HG03039 (cell line): ENCODE measurements at regions not wholly inside any gene's neighbourhood (a gene's known extent, or its start where the extent isn't known, plus 50 kb on each side); places are given as distances from the start of the nearest gene placed in this dataset.

Source experiments
- ATAC-seq: cut with Tn5 transposase; IDR thresholded peaks from one replicate; pipeline ENCODE4 v1.9.1; 2021; ENCODE audit warnings: mild to moderate bottlenecking, moderate library complexity; ENCODE audit not compliant: unreplicated experiment

- ATAC-seq = no peak
Measured at GRCh38 chr2:128903637-128904036, 585.0 kb upstream of the HS6ST1 start.

DNA sequence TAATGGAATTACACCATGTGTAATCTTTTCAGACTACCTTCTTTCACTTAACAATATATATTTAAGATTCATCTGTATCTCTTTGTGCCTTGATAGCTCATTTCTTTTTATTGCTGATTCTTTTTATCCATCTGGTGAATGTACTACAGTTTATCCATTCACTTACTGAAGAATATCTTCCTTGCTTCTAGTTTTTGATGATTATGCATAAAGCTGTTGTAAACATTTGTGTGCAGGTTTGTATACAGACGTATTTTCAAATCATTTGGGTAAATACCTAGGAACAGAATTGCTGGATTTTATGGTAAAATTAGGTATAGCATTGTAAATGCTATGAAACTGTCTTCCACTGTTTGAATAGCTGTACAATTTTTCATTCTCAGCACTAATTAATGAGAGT is 592.6 kb upstream of the HS6ST1 start:
- ATAC-seq = no peak

- no peak for ATAC-seq
Measured at GRCh38 chr2:128914320-128914719, 595.7 kb upstream of the HS6ST1 start.

GRCh38 chr2:128921751-128922150 is 603.1 kb upstream of the HS6ST1 start:
- no peak for ATAC-seq

- no peak for ATAC-seq
Measured at GRCh38 chr2:128922154-128922553, 603.5 kb upstream of the HS6ST1 start.

DNA sequence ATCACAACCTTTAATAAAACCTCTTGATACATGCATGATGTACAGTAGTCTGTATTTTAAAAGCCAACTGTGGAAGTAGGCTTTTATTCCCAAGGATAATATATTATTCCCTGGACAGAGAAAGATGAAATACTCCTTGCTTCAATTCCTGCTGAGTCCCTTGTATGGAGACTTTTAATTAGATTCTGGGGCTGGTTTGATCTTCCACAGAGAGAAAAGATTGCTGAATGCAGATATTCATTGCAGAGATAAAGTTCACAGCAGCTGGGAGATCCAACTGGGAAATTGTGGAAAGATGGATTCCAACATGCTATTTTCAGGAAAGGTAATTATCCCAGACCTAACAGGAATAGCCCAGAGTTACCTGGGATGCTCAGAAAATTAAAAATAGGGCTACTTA is 607.0 kb upstream of the HS6ST1 start:
- no peak for ATAC-seq

DNA sequence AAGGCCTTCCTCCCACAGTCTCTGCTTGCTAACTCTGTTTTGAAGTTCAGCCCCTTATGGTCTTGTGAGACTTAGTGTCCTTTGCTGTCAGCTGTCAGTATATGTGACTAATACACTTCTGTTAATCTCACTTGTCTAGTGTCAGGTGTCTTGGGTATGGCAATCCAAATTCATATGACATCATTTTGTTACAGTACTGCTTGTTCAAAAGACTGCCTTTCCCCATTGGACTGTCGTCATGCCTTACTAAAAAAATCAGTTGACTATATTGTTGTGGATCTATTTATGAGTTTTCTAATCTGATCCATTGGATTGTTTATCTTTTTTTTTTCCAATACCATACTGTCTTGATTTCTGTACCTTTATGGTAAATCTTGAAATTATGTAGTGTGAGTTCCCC is 611.4 kb upstream of the HS6ST1 start:
- no peak for ATAC-seq

DNA sequence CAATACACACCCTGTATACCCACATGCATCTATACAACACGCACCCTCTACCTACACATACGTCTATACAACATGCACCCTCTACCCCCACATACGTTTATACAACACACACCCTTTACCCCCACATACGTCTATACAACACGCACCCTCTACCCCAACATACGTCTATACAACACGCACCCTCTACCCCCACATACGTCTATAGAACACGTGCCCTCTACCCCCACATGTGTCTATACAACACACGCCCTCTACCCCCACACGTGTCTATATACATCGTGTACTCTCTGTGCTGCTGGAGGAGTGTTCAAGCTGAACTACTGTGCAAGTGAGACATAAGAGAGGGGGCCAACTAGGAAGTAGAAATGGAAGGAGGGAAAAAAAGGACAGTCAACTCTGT is 621.7 kb upstream of the HS6ST1 start:
- ATAC-seq = no peak

- no peak for ATAC-seq
Measured at GRCh38 chr2:128941751-128942150, 623.1 kb upstream of the HS6ST1 start.

DNA sequence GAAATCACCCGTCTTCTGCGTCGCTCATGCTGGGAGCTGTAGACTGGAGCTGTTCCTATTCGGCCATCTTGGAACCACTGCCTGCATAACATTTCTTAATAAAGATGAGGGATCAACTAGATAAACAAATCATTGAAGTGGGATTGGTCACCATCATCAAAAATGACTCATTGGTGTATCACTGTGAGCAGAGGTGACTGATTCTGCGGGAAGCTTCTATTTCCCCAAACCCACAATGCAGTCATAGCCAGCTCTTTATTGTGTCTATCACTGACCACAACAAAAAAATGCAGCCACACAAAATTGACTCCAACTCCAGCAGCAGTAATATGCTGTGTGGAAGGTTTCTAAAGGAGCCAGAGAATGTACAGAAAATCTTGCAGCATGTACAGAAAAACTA is 630.7 kb upstream of the HS6ST1 start:
- ATAC-seq = no peak

DNA sequence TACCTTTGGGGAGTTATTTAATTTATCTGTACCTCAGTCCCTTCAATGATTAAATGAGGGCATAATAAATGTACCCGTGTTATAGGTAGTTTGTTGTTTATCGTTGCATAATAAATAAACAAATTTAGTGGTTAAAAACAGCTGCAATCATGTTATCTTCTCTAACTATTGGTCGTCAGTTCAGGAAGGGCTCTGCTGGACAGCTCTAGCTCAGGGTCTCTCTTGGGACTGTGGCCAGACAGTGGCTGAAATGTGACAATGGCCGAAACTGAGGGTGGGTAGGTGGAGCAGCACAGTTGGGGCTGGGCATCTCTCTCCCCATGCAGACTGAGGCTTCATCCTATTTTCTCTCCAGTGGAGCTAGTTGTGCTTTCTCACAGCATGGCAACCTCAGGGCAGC is 632.1 kb upstream of the HS6ST1 start:
- no peak for ATAC-seq

- ATAC-seq = no peak
Measured at GRCh38 chr2:128958241-128958640, 639.6 kb upstream of the HS6ST1 start.

DNA sequence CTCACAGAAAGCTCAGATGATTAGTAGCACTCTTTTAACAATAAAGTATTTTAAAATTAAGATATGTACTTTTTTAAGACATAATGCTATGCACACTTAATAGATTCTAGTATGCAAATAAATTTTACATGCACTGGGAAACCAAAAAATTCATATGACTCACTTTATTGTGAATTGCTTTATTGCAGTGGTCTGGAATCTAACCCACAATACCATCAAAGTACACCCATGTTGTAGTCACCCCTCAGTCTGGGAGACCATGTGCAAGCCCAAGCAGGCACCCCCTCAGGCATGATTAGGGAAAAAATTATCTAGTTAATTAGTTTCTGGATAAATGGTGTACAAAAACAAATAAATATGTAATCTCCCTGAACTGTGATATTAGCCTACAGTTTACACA is 649.0 kb upstream of the HS6ST1 start:
- ATAC-seq = no peak

DNA sequence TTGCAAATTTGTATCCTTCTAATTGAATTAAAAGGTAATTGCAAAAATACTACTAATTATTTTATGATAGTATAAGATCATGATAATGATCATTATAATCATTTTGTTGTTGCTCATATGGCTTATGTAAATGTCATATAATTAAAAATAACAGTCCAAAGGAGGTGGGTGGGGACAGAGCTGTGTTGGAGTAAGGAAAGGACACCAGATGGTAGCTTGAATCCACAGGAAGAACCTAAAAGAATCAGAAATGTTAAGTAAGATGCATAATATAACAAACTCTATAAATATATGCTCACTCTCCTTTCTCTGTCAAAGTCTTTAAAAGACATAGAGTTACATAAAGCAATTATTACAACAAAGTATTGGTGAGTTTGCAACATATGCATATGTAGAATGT is 650.7 kb upstream of the HS6ST1 start:
- ATAC-seq = no peak

DNA sequence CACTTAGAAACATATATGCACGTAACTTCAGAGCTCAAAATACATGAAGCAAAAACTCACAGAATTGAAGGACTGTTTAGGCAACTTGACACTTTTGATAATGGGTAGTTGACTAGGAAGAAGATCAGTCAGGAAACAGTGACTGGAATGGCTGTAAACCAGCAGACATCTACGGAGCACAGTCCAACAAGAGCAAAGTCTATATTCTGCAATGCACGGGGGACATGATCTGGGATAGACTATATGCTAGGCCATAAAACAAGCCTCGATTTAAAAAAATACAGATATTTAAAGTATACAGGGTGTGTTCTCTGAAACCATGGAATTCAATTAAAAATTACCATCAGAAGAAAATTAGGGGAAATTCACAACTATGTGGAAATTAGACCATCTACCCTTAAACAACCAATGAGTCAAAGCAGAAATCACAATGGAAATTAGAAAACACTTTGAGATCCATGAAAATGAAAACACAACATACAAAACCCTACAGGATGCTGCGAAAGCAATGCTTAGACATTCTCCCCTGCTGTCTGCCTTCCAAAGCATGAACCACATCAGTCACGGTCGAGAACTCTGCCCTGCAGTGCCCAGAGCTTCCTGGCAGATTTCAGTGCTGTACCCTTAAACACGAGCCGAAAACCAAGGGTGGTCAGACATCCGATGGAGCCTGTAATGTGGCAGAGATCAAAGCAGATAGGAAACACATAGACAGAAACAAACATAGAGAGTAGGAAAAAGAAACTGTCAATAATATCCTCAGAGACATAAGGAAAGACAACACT is 651.9 kb upstream of the HS6ST1 start:
- no peak for ATAC-seq

GRCh38 chr2:128973566-128973965 is 654.9 kb upstream of the HS6ST1 start:
- no peak for ATAC-seq

GRCh38 chr2:128978212-128978611 is 659.5 kb upstream of the HS6ST1 start:
- no peak for ATAC-seq

- no peak for ATAC-seq
Measured at GRCh38 chr2:128979182-128979581, 660.5 kb upstream of the HS6ST1 start.

DNA sequence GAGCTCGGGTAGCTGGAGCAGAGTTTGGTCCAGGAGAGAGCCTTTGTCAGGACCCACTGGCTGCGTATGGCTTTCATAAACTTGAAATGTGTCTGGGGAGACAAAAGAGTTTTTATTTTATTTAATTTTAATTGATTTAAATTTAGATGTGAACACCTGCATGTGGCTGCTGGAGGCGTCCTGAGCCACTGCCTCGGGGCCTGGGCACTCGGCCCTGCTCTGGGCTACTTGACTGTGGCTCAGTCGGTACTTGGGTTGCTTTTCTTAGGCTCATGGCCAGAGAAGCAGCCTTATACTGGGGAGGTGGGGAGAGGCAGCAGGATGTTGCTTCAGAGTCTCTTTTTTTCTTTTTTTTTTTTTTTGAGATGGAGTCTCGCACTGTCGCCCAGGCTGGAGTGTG is 661.8 kb upstream of the HS6ST1 start:
- ATAC-seq = no peak

GRCh38 chr2:128981353-128981752 is 662.7 kb upstream of the HS6ST1 start:
- ATAC-seq = no peak

GRCh38 chr2:128982001-128982400 is 663.3 kb upstream of the HS6ST1 start:
- ATAC-seq = no peak

DNA sequence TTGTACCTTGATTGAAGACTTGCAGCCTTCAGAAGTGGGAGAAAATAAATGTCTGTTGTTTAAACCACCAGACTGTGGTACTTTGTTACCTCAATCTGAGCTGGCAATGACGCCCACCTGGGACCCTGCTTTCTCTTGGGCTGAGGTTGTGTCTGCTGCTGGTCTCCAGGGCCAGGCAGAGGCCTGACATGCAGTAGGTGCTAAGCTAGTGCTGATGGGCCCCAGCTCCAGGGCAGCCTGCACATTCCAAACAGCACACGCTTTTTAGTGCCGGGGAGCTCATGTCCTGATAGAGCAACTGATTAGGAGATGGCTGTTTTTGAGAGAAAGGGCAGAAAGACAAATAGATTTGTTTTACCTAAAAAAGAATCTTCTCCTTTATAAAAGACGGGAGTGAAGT is 664.0 kb upstream of the HS6ST1 start:
- no peak for ATAC-seq

- ATAC-seq = no peak
Measured at GRCh38 chr2:128983094-128983493, 664.4 kb upstream of the HS6ST1 start.
